Thyroid gland (tissue), 4 donors: ENCODE measurements at regions not wholly inside any gene's neighbourhood (a gene's known extent, or its start where the extent isn't known, plus 50 kb on each side); places are given as distances from the start of the nearest gene placed in this dataset.

Experiments used
- CTCF ChIP-seq, 6 experiments: fragments of 200-600 bp in 3 of 6; fragments of 450-650 bp in 3 of 6; sonication (generic) in 3 of 6; IDR thresholded peaks; one replicate each; pipeline ENCODE4 v1.5.1; 2016 to 2019; ENCODE audit warnings: antibody characterized with exemption in 6 of 6, mild to moderate bottlenecking in 2 of 6, inconsistent platforms in 1 of 6, moderate library complexity in 1 of 6
- POLR2A ChIP-seq, 2 donors: fragments of 450-650 bp; IDR thresholded peaks; one replicate each; pipeline ENCODE4 v1.6.1; 2017; ENCODE audit warnings: antibody characterized with exemption in 2 of 2, mild to moderate bottlenecking in 2 of 2, moderate library complexity in 1 of 2

DNA sequence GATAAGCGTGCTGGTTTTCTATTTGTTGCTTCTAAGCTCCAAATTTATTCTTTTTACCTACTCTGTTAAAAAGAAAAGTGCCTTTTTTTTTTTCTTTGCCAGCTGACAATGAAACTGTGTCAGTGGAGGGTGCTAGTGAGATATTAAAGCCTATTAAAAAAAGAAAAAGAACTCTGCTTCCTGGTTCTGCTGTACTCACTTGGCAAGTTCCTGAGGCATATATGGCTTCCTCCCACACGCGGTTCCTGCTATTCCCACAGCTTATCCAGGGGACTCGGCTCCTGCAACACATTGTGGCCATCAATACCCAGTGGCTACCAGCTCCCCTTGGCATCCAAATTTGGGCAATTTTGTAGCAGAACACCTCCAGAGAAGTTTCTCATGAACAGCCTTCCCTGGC lies 1977.7 kb upstream of the CDH9 start:
- TF ChIP-seq CTCF (IDR thresholded peaks at IDR 0.05) (no peak), POLR2A (IDR thresholded peaks at IDR 0.05) (no peak)
